A673 (cell line): ENCODE measurements at regions not wholly inside any gene's neighbourhood (a gene's known extent, or its start where the extent isn't known, plus 50 kb on each side); places are given as distances from the start of the nearest gene placed in this dataset.
"Not testable (repeated sequence)": the region's sequence is repeated elsewhere in the genome, so short reads cannot be mapped to it uniquely, and the experiment has no call there.

Experiments used
- EZH2 ChIP-seq: fragments of 200-600 bp; sonication (generic); IDR thresholded peaks from 2 replicates; pipeline ENCODE4 v1.6.1; 2017; ENCODE audit warnings: borderline replicate concordance, low read depth, mild to moderate bottlenecking, mixed read lengths, antibody characterized with exemption, low read length; ENCODE audit not compliant: poor library complexity, severe bottlenecking
- TF ChIP-seq, protein P1 (sequence below): fragments of 300-800, 200-600 bp; sonication (generic); conservative IDR thresholded peaks from 2 replicates; pipeline ENCODE4 v1.5.1; 2017; ENCODE audit warnings: low read depth, mild to moderate bottlenecking, antibody characterized with exemption, low read length, moderate library complexity, mixed read lengths

GRCh38 chr16:29129458-29130038 lies 144.7 kb downstream of the LAT start:
- TF ChIP-seq, protein P1, sequence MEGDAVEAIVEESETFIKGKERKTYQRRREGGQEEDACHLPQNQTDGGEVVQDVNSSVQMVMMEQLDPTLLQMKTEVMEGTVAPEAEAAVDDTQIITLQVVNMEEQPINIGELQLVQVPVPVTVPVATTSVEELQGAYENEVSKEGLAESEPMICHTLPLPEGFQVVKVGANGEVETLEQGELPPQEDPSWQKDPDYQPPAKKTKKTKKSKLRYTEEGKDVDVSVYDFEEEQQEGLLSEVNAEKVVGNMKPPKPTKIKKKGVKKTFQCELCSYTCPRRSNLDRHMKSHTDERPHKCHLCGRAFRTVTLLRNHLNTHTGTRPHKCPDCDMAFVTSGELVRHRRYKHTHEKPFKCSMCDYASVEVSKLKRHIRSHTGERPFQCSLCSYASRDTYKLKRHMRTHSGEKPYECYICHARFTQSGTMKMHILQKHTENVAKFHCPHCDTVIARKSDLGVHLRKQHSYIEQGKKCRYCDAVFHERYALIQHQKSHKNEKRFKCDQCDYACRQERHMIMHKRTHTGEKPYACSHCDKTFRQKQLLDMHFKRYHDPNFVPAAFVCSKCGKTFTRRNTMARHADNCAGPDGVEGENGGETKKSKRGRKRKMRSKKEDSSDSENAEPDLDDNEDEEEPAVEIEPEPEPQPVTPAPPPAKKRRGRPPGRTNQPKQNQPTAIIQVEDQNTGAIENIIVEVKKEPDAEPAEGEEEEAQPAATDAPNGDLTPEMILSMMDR: not testable (repeated sequence)
- TF ChIP-seq EZH2: not testable (repeated sequence)
